Astrocyte of the cerebellum (primary cell): ENCODE measurements at regions not wholly inside any gene's neighbourhood (a gene's known extent, or its start where the extent isn't known, plus 50 kb on each side); places are given as distances from the start of the nearest gene placed in this dataset.

Source experiments
- DNase-seq: peaks from one replicate; pipeline ENCODE4 v3.0.0-alpha.2; 2011; ENCODE audit warnings: low read depth
- H3K4me3 ChIP-seq: 2 replicates; pipeline ENCODE4 v1.5.1; 2011; ENCODE audit warnings: mild to moderate bottlenecking, low read depth, low read length, moderate library complexity
- in situ Hi-C: cut with HindIII; loops from 2 replicates; pipeline ENCODE4 v1.10.0; 2017; ENCODE audit warnings: low sequenced_read_pairs
- TF ChIP-seq, protein P1 (sequence below): IDR thresholded peaks from 2 replicates; pipeline ENCODE4 v1.5.1; 2012; ENCODE audit warnings: low read length, low read depth, moderate library complexity, mild to moderate bottlenecking; ENCODE audit errors: missing control alignments

DNA sequence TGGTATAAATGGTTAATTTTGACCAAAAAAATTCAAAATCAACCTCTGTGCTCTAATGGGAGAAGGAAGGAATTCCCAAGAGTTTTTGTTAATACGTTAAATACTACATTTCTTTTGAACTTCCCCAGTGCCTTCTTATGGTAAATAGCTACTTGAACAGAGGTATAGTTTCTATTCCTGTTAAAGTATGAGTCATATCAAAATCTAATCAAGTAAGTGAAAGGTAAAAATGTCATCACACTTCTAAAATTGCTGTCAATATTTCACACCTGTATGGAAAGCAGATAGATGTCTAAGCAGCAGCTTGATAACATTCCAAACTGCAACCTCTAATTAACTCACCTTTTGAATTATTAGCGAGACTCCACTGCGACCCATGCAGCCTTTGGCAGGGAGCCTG is 214.1 kb upstream of the MEF2C start:
- H3K4me3 ChIP-seq = no peak overlapping the region
- DNase-seq = no peak
- TF ChIP-seq, protein P1, sequence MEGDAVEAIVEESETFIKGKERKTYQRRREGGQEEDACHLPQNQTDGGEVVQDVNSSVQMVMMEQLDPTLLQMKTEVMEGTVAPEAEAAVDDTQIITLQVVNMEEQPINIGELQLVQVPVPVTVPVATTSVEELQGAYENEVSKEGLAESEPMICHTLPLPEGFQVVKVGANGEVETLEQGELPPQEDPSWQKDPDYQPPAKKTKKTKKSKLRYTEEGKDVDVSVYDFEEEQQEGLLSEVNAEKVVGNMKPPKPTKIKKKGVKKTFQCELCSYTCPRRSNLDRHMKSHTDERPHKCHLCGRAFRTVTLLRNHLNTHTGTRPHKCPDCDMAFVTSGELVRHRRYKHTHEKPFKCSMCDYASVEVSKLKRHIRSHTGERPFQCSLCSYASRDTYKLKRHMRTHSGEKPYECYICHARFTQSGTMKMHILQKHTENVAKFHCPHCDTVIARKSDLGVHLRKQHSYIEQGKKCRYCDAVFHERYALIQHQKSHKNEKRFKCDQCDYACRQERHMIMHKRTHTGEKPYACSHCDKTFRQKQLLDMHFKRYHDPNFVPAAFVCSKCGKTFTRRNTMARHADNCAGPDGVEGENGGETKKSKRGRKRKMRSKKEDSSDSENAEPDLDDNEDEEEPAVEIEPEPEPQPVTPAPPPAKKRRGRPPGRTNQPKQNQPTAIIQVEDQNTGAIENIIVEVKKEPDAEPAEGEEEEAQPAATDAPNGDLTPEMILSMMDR = no peak
- in situ Hi-C loops = no loop called here

- TF ChIP-seq, protein P1 = no peak
- no peak overlapping the region for H3K4me3 ChIP-seq
- in situ Hi-C loops = no loop called here
- DNase-seq = no peak
Observed at GRCh38 chr5:89095341-89095740, 212.4 kb upstream of the MEF2C start.

DNA sequence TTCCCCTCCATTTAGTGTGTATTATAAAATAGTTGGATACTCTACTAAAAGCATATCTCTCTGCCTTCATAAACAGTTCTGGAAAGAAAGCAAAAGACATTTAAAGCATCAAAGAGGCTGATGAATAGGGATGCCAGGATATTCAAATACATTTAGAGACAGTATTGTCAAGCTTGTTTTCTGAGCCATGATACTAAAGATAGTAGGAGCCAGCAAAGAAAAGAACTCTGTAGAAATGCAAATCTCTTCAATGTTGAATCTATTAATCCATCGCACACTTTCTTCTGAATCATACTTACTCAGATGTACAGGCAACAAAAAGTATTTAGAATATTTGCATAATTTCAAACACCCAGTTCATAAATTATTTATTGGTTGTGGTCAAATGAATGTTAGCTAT is 207.1 kb upstream of the MEF2C start:
- no peak for DNase-seq

DNA sequence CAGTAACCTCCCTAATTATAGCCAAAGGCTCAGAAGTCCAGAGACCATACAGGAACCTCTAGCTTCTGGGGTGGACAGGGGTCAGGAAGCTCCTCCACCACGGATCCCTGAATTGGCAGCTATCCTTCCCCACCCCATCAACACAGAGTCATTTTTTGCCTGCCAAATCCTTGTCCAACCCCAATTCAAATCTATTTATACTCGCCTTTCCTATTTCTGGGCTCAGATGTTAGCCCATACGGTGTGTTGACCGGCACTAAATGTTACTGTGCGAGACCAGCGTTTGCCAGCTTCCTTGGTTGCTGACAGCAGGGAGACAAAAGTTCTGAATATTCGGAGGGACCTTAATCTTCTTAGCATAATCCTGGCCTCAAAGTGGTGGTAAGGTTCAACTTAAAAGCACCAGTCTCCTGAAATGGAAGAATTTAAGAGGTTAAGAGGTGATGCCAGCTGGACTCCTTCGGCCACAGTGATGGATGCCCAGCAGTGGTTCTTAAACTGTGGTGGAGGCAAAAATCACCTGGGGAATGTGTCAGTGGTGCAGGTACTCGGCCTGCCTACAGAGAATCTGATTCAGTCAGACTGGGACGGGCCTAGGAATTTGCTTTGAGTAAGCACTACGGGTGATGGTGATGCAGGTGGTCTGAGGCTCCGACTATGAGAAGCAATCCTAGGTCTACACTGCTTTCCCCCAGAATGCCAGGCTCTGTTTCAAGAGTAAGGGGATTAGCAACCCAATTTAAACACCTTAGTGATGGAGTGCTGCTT is 204.8 kb upstream of the MEF2C start:
- no peak overlapping the region for H3K4me3 ChIP-seq
- in situ Hi-C loops = no loop called here
- no peak for DNase-seq
- TF ChIP-seq, protein P1 = no peak

More for the DNA sequence above, 207.1 kb upstream of the MEF2C start:
- TF ChIP-seq, protein P1 = no peak
- H3K4me3 ChIP-seq = no peak overlapping the region
- in situ Hi-C loops = no loop called here

DNA sequence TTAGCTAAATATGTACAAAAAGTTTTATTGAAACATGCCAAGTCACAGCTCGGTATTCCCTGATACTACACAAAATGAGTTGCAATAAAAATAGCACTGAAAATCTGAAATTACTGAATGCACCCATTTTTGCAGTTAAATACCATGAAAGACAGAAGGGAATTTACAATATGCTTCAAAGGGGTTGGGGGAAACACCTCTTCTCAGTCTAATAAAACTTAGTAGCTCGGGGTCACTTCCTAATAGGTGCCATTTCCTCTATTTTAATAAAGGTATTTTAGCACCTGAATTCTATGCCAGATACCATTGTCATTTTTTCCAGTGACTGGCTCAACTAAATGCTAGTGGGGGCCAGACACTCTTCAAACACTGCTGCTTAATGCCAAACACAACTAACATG is 204.1 kb upstream of the MEF2C start:
- H3K4me3 ChIP-seq = no peak overlapping the region
- in situ Hi-C loops = no loop called here
- TF ChIP-seq, protein P1 = no peak
- DNase-seq = no peak

- TF ChIP-seq, protein P1 = no peak
- no peak for DNase-seq
- in situ Hi-C loops = no loop called here
- H3K4me3 ChIP-seq = no peak overlapping the region
Observed at GRCh38 chr5:89086390-89087086, 203.6 kb upstream of the MEF2C start.
